ENCODE measurements at regions not wholly inside any gene's neighbourhood (a gene's known extent, or its start where the extent isn't known, plus 50 kb on each side); places are given as distances from the start of the nearest gene placed in this dataset.

DNA sequence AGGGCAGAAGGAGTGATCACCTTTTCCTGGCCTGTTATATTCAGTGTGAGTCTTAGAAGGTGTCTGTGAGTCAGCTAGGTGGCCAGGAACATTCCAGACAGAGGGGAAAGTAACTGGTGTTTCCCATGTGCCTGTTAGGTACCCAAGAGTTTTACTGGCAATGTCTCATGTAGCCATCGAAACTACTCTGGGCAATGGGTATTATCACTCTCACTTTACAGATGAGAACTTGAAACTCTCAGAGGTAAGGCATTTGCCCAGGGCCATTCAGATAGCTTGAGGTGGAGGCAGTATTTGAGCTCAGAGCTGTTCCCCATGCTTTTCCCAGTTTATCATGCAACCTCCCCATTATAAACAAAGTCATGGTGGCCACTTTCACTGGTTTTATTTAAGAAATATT, 80.4 kb upstream of the NHS start:
- Histone ChIP-seq H3K4me1 (no peaks in the 10 kb centered on the region), H3K4me3 (no peak overlapping the region), H3K36me3 (no peaks in the 10 kb centered on the region), H3K27ac (no peak overlapping the region), H3K9me3 (no peaks in the 10 kb centered on the region), H3K27me3 (no peaks in the 10 kb centered on the region)
- DNase-seq (no peak), ATAC-seq (no peak)
- TF ChIP-seq, protein P1, sequence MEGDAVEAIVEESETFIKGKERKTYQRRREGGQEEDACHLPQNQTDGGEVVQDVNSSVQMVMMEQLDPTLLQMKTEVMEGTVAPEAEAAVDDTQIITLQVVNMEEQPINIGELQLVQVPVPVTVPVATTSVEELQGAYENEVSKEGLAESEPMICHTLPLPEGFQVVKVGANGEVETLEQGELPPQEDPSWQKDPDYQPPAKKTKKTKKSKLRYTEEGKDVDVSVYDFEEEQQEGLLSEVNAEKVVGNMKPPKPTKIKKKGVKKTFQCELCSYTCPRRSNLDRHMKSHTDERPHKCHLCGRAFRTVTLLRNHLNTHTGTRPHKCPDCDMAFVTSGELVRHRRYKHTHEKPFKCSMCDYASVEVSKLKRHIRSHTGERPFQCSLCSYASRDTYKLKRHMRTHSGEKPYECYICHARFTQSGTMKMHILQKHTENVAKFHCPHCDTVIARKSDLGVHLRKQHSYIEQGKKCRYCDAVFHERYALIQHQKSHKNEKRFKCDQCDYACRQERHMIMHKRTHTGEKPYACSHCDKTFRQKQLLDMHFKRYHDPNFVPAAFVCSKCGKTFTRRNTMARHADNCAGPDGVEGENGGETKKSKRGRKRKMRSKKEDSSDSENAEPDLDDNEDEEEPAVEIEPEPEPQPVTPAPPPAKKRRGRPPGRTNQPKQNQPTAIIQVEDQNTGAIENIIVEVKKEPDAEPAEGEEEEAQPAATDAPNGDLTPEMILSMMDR (IDR thresholded peaks at IDR 0.05) = no peak
- intact Hi-C loops (cut with DNase I) = no loop called here

DNA sequence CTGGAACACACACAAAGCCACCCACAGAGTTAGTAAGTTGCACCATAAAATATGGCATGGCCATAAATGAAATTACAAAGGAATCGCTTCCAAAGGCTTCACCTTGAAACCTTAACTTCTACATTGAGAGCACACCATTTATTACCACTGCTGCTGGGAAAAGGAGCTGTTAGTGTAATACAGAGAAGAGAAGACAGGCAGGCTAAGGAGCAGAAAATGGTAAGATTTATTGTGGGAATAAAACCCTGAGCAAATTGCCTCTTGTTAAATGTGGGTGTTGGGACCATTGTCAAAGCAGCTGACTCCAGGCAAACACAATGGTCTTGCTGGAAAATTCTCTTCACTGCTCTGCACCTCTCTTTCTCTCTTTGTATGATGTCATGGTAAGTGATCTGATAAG, 79.2 kb upstream of the NHS start:
- TF ChIP-seq, protein P1 (IDR thresholded peaks at IDR 0.05) = no peak
- H3K36me3 ChIP-seq = no peaks in the 10 kb centered on the region
- DNase-seq = no peak
- intact Hi-C loops (cut with DNase I) = no loop called here
- H3K27ac ChIP-seq = no peak overlapping the region
- no peaks in the 10 kb centered on the region for H3K27me3 ChIP-seq
- no peak for ATAC-seq
- H3K4me1 ChIP-seq = no peaks in the 10 kb centered on the region
- no peak overlapping the region for H3K4me3 ChIP-seq
- no peaks in the 10 kb centered on the region for H3K9me3 ChIP-seq

DNA sequence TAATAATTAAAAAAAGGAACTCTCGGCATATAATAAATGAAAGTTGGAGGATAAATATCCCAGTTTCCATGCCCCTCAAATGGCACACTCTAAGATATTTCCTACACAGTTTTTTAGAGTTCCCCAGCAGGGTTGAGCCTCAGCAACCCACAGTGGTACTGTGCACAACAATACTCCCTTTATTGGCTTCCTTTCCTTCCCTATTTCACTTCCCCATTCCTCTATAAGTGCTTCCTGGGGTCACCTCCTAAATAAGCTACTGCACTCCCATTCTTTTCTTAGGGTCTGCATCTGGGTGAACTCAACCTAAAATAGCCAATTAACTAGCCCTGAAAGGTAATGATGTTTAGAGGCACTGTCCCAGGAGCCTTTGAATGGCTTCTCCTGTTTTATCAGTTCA, 76.4 kb upstream of the NHS start:
- no peaks in the 10 kb centered on the region for H3K36me3 ChIP-seq
- DNase-seq = no peak
- no peaks in the 10 kb centered on the region for H3K4me1 ChIP-seq
- H3K9me3 ChIP-seq = no peaks in the 10 kb centered on the region
- intact Hi-C loops (cut with DNase I) = no loop called here
- H3K27me3 ChIP-seq = no peaks in the 10 kb centered on the region
- H3K27ac ChIP-seq = no peak overlapping the region
- TF ChIP-seq, protein P1 (IDR thresholded peaks at IDR 0.05) = no peak
- no peak overlapping the region for H3K4me3 ChIP-seq
- no peak for ATAC-seq

DNA sequence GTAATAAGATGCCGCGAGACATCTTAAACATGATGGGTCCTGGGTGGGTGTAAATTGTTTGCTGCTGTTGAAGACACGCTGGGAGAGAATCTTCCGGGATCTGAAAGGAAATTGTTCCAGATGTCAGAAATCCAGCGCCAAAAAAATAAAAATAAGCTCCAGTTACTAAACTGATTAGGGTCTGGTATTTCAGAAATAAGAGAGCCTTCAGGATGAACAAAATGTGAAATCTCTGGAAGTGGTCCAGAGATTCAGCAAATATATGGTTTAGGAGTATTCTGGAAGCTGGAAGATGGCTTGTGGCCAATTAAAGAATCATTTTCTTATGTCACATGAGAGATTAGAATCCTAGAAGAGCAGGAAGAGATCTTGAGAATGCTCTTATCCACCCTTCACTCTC, 75.8 kb upstream of the NHS start:
- Histone ChIP-seq H3K4me1 (no peaks in the 10 kb centered on the region), H3K9me3 (no peaks in the 10 kb centered on the region), H3K36me3 (no peaks in the 10 kb centered on the region), H3K27ac (no peak overlapping the region), H3K27me3 (no peaks in the 10 kb centered on the region), H3K4me3 (no peak overlapping the region)
- intact Hi-C loops (cut with DNase I) = no loop called here
- TF ChIP-seq, protein P1 (IDR thresholded peaks at IDR 0.05) = no peak
- ATAC-seq (no peak), DNase-seq (no peak)

DNA sequence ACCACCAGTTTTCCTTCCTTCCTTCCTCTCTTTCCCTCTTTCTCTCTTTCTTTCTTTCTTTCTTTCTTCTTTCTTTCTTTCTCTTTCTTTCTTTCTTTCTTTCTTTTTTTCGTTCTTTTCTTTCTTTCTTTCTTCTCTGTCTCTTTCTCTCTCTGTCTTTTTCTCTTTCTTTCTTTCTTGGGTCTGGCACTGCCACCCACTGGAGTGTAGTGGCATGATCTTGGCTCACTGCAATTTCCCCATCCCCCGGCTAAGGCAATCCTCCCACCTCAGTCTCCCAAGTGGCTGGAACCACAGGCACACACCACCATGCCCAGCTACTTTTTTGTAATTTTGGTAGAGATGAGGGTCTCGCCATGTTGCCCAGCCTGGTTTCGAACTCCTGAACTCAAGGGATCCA, 51.6 kb upstream of the NHS start:
- intact Hi-C loops (cut with DNase I) = no loop called here
- ATAC-seq = no peak
- Histone ChIP-seq H3K4me3 (no peak overlapping the region), H3K36me3 (no peaks in the 10 kb centered on the region), H3K9me3 (no peaks in the 10 kb centered on the region), H3K27me3 (no peaks in the 10 kb centered on the region), H3K27ac (no peak overlapping the region), H3K4me1 (no peaks in the 10 kb centered on the region)
- no peak for DNase-seq
- TF ChIP-seq, protein P1 (IDR thresholded peaks at IDR 0.05) = no peak

Data from upper lobe of right lung (tissue), 1 donor.